Upper lobe of left lung (tissue), 4 donors: ENCODE measurements at regions not wholly inside any gene's neighbourhood (a gene's known extent, or its start where the extent isn't known, plus 50 kb on each side); places are given as distances from the start of the nearest gene placed in this dataset.

ENCODE experiments used
- CTCF ChIP-seq, 6 experiments: fragments of 450-650 bp in 4 of 6; fragments of 200-600 bp in 2 of 6; sonication (generic) in 2 of 6; IDR thresholded peaks; one replicate each; pipeline ENCODE4 v1.5.1; 2016 to 2019; ENCODE audit warnings: antibody characterized with exemption in 6 of 6
- POLR2A ChIP-seq, 4 donors: fragments of 450-650 bp; IDR thresholded peaks; one replicate each; pipeline ENCODE4 v1.5.1; 2016 to 2017; ENCODE audit warnings: antibody characterized with exemption in 4 of 4, mild to moderate bottlenecking in 2 of 4
- POLR2AphosphoS5 ChIP-seq, 2 donors: sonication (generic); formaldehyde crosslinking; IDR thresholded peaks; one replicate each; pipeline ENCODE4 v1.5.1; 2017; ENCODE audit warnings: antibody characterized with exemption in 2 of 2

GRCh38 chr2:14219306-14219705 is 413.2 kb upstream of the LRATD1 start:
- TF ChIP-seq POLR2A (IDR thresholded peaks at IDR 0.05) (no peak), CTCF (IDR thresholded peaks at IDR 0.05) (no peak), POLR2AphosphoS5 (IDR thresholded peaks at IDR 0.05) (no peak)
